GM12801 (cell line): ENCODE measurements at regions not wholly inside any gene's neighbourhood (a gene's known extent, or its start where the extent isn't known, plus 50 kb on each side); places are given as distances from the start of the nearest gene placed in this dataset.

Source experiments
- TF ChIP-seq, protein P1 (sequence below): IDR thresholded peaks from one replicate; pipeline ENCODE4 v1.5.1; 2011; ENCODE audit warnings: control low read depth; ENCODE audit not compliant: insufficient read length; ENCODE audit errors: extremely low read depth

GRCh38 chr6:137779982-137780381, 87.1 kb upstream of the TNFAIP3 start:
- TF ChIP-seq, protein P1, sequence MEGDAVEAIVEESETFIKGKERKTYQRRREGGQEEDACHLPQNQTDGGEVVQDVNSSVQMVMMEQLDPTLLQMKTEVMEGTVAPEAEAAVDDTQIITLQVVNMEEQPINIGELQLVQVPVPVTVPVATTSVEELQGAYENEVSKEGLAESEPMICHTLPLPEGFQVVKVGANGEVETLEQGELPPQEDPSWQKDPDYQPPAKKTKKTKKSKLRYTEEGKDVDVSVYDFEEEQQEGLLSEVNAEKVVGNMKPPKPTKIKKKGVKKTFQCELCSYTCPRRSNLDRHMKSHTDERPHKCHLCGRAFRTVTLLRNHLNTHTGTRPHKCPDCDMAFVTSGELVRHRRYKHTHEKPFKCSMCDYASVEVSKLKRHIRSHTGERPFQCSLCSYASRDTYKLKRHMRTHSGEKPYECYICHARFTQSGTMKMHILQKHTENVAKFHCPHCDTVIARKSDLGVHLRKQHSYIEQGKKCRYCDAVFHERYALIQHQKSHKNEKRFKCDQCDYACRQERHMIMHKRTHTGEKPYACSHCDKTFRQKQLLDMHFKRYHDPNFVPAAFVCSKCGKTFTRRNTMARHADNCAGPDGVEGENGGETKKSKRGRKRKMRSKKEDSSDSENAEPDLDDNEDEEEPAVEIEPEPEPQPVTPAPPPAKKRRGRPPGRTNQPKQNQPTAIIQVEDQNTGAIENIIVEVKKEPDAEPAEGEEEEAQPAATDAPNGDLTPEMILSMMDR, result no peak

DNA sequence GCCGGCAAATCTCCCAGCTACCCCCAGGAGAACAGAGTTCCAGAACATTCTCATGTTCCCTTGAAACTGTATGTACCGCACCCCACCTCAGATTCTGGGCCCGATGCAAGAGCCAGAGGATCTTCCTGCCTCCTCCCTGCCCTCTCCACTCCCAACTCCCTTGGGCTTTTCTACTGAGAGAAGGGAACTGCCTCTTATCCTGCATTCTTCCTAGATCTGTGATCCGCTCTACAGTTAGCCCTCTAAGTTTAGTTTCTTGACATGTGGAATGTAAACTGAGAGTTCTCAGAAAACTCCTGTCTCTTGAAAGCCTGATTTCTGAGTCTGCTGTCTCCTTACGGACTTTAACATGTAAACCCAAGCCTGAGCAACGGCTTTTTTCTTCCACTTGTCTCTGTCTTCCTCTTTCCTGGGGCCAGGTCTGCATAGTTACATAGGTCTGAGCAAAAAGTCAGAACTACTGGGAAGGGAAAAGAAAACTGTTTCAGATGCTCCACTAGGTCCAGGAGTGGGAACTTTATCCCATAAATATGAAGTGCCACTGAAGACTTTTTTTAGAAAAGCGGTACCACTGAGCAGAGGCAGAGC, 86.5 kb upstream of the TNFAIP3 start:
- TF ChIP-seq, protein P1, result no peak

GRCh38 chr6:137781639-137782038, 85.4 kb upstream of the TNFAIP3 start:
- TF ChIP-seq, protein P1, result no peak

DNA sequence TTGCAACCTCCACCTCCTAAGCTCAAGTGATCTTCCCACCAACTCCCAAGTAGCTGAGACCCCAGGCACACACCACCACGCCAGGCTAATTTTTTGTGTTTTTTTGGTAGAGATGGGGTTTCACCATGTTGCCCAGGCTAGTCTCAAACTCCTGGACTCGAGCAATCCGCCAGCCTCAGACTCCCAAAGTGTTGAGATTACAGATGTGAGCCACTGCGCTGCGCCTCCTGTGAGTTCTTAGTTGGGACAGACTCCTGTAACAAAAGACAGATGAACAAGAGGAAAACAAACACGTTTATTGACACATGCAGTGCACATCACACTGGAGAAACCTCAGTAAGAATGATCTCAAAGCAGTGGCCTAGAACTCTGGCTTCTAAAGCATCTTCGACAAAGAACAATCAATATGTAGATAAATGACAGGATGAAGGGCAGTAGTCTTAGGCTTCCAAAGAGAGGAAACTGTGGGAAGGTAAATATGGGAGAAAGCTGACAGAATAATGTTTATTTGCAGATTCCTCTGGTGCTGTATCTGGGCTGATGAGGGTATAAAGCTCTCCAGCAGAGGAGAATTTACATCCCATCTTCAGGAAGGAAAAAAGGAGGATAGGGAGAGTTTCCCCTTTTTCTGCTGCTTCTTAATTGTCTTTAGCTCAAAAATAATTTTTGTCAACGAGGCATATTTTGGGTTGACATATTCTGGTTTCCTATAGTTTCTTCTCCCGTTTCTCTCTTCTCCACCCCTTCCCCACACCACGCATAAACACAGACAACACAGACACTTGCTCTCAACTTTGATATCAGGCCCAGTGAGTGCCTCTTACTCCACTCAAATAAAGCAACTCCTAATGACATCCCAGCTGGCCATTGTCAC, 84.7 kb upstream of the TNFAIP3 start:
- TF ChIP-seq, protein P1, result no peak

DNA sequence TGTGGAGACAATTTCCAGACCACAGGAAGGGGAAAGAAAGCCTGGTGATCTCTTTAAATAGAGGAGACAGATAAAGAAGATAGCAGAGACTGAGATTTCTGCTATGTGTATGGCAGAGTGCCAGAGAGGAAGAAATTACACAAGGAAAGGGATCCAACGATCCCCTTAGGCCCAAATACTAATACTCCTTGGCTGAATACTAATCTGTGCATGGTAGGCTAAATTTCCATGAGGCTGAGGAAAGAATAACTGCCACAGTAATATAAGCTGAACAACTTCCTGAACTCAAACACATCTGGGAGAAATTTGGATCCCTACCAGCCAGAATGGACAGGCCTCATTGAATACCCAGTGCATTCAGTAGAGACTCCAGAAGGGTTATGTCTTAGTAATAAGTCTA, 83.3 kb upstream of the TNFAIP3 start:
- TF ChIP-seq, protein P1, result no peak

- TF ChIP-seq, protein P1, result no peak
These were observed 82.5 kb upstream of the TNFAIP3 start for GRCh38 chr6:137784583-137784982.

- TF ChIP-seq, protein P1, result no peak
These were observed 80.0 kb upstream of the TNFAIP3 start for GRCh38 chr6:137787016-137787415.
